GM10847 (cell line): ENCODE measurements at regions not wholly inside any gene's neighbourhood (a gene's known extent, or its start where the extent isn't known, plus 50 kb on each side); places are given as distances from the start of the nearest gene placed in this dataset.

Experiments used
- POLR2A ChIP-seq: IDR thresholded peaks from 2 replicates; pipeline ENCODE4 v1.6.1; 2011; ENCODE audit not compliant: insufficient read length; ENCODE audit errors: extremely low read depth

DNA sequence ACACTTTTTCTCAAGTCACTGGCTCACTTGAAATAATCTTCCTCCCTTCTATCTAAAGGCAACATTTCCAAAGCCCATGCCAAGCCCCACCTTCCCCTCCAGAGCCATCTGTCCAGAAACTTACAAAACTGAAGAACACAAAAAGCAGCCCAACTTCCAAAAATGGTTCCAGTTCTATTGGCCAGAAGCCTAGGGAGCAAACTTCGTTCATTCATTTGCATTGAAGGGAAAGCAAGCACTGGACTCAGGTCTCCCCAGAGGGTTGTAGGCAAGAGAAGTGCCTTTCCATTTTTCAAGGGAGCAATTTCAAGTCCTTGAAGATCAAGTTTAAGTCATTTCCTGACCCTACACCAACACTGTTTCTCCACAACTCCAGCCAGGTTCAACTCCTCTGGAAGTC lies 585.0 kb downstream of the BCL11A start:
- TF ChIP-seq POLR2A = no peak

DNA sequence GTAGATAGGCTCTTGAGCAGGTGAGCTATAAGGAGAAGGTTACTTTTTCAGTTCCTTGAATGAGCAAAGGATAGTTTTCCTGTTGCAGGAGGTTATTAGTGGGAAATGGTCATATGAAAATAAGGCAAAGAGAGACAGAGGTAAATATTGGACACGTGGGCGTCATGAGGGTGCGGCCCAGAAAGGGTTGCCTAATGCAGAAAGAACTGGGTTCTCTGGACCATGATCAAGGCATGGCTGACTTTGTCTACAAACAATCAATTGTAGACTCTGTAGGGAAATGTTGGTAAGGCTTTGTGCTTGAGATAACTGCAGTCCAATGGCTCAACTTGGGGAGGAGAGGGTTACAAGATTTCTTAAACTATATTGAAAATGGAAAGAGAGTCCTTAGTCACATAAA lies 585.8 kb downstream of the BCL11A start:
- TF ChIP-seq POLR2A = no peak

DNA sequence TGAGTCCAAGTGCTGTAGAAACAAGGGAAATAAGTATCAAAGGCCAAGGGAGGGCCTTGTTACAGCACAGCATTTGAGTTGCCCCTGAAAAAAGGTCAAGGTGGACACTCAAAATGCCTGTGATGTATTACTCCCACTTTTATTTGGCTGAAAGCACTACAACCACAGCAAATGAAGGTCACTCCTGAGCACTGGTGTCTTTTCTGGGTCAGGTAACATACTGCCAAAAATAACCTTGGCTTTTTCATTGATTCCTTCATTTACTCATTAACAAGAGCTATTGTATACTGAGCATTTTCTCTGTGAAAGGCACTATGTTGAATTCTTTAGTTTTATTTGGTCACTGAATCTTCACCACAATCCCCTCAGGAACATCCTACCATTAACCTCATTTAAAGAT lies 590.3 kb downstream of the BCL11A start:
- TF ChIP-seq POLR2A = no peak

DNA sequence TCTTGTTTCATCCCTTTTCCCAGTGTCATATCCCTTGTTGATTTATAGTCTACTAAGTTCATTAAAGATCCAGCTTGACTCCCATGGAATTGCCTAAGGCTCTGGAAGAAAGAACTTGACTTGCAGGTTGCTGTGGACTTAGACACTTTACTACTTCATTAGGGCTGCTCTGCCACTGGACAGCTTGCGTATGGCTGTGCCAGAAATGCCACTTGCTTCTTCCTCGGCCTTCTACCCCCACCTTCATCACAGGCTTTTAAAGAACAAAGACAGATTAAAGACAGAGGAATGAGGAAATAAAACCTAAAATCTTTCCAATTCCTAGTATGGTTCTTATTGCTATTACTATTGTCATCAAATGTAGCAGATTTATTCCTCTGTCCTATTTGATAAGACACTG lies 591.7 kb downstream of the BCL11A start:
- no peak for TF ChIP-seq POLR2A

DNA sequence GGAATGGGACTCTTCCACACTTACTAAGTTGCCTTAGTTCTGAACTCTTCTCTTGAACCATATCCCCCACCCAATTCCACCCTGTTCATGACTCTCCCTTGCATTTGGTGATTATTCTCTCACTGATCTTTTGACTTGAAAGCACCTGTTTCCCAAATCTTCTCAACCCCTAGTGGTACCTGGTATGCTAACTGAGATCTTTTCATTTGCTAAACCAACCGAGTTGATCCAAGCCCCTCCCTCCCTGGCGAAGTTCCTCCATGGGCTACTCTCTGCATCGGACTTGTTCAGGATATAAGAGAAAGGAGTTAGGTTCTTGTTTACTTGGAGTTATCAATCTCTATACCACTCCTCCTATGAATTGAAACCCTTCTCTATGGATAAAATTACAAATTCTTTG lies 593.5 kb downstream of the BCL11A start:
- no peak for TF ChIP-seq POLR2A

DNA sequence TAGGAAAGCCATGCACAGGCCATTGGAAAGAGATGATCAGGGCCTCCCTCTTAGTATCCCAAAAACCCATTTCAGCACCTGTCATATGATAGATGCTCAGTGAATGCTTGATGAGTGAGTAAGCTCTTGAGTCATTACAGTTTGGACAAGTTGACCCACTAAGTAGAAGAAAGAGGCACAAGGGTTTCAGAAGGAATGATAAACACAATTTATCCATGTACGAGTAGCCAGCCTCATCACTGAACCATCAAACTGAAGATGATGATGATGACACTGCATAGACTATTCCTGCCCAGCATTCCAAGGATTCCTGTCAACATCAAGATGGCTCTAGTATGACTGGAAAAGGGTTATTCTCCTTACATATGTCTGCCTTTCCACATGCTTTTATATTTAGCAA lies 596.0 kb downstream of the BCL11A start:
- no peak for TF ChIP-seq POLR2A

DNA sequence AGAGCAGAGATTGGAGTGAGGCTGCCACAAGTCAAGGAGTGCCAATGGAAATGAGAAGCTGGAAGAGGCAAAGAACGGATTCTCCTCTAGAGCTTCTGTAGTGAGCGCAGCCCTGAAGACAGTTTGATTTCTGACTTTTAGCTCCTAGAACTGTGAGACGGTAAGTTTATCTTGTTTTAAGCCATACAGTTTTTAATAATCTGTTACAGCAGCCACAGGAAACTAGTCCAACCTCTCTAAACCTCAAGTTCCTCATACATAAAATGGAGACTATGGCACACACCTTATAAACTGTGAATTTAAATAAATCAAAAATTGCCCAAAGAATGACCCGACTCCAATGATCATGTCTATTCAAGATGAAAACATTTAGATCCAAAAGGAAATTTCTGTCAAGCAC lies 596.5 kb downstream of the BCL11A start:
- no peak for TF ChIP-seq POLR2A

DNA sequence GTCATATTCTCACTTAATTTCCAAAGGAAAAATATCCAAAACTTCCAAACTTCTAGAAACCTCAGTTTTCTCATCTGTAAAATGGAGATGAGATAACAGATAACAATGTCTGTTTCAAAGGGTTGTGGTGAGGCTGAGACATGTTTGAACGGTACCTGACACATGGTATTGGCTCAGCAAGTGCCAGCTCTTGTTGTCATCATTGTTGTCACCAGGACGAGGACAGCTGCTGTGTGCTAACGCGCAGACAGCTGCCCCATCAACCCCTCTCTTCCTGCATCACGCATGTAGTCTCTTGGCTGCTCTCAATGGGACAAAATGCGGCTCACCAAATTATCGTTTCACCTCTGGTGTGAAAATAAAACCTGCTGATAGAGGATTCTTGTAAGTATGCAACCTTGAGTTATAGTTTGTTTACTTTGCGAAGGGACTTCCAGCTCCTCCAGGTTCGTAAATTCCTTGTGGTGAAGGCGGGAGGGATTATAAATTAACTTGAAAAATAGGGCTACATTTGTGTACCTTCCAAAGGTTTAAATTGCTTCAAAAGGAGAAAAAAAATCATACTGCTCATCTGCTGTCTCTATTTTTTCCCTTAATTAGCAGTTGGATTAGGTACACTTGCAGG lies 605.4 kb downstream of the BCL11A start:
- TF ChIP-seq POLR2A = no peak

DNA sequence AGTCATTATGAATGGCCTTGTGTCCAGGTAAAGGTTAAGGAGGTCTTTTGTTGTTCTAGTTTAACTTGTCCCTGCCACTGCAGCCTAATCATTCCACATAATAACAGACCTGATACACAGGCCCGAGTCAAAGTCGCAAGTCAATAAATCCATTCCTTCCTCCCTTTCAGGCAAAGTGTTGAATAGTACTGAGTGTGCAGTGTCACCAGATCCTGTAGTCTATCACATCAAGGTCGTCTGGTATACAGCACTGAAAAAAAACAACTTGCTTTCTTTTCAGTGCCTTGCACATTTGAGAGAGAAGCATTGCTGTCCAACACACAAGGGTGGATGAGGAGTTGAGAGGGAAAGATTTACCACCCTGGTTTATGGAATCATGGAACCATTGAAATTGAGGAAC lies 606.2 kb downstream of the BCL11A start:
- no peak for TF ChIP-seq POLR2A

DNA sequence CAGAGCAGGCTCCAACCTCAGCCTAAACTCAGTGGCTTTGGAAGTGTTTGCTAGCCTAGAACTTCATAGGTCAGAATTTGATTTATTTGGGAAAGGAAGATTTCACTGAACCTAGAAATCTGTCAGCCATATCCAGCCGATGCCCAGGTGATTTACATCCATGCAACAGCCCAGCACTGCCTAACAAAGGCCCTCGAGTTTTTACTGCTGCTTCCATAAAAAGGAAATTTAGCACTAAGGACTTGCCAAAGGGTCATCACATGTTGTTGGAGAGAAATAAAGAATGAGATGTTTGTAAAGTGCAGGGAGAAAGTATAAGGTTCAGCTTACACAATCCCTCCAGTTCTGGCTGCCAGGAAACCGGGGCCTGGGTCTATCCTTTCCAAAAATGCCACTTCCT lies 614.2 kb downstream of the BCL11A start:
- TF ChIP-seq POLR2A = no peak

DNA sequence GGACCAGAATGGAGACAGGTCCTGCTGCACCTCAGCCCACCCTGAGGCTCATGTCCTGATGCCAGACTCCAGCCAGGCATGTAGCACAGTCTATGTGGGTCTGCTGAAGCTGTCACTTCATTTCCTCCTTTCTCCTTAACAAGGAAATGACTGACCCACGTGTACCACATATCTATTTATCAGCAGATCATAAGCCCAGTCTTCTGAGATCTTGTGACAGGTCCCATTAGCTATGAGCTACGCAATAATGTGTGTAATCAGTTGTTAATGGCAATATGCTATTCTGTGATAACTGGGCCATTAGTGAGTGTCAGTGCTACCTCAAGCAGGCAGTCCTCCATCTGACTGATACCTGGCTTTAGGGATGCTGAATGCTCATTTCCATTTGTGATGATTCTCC lies 615.3 kb downstream of the BCL11A start:
- no peak for TF ChIP-seq POLR2A

DNA sequence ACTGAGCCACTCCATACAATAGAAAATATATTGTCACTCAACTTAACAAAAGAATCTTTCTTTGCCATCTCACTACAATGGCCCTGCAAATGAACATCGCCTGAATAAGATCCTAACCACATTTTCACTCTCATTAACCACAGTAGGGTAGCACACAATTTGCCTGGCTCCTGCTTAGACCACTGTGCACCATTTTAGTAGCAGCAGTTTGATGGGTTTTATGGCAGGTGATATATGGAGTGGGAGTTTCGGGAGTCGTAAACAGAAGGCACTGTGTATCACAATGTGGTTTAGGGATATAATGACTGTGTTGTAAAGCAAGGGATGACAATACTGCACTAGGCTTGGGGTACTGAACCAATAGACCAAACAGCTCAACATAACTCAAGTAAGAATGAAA lies 617.4 kb downstream of the BCL11A start:
- TF ChIP-seq POLR2A = no peak

DNA sequence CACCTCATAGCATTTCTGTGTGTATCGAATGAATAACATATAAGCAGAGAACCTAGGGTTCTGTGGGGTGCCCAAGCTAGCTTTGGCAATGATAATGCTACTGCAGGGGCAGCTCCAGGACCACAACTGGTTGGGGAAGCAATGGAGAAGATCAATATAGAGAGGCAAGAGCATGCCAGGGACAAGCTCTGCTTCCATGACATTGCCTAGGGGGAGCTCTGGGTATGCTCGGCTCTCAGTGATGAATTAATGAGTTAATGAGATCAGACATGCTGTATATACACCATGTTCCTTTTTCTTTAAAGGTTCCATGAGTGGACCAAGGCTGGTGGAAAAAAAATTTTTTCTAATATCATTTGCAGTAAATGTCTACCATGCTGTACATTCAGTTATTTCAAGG lies 618.4 kb downstream of the BCL11A start:
- no peak for TF ChIP-seq POLR2A

DNA sequence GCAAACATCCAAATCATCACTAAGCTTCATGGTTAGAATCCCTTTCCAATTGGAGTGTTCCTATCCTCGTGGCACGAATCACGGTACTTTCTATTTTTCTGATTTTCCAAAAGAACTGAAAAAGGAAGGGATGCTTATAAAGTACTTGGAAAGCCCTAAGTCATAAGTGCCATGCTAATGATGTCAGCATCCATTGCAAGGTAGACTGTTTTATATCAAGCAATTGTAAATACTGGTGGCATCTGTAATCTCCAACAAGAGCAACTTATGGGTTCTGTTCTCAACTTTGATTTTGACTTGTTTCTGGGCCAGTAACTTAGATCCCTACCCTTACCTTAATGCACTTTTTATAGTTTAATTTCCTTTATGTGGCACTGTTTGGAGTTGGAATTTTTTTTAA lies 619.5 kb downstream of the BCL11A start:
- no peak for TF ChIP-seq POLR2A

DNA sequence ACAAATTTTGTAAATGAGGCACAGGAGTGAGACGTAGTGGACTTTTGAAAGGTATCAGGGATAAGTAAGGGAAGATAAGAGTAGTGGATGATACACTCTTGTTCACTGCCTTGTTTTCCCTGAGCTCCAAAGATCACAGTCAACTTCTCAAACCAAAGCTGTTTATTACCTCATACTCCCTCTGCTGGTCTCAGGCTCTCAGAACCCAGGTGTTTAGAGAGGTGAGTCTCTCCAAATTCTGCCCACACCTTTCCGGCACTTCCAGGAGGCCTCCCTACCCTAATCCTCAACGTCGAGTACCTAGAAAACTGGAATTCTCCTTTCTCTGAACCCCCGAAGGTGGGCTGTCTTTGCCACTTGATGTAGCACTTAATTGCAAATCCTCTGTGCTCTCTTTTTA lies 621.1 kb downstream of the BCL11A start:
- no peak for TF ChIP-seq POLR2A

DNA sequence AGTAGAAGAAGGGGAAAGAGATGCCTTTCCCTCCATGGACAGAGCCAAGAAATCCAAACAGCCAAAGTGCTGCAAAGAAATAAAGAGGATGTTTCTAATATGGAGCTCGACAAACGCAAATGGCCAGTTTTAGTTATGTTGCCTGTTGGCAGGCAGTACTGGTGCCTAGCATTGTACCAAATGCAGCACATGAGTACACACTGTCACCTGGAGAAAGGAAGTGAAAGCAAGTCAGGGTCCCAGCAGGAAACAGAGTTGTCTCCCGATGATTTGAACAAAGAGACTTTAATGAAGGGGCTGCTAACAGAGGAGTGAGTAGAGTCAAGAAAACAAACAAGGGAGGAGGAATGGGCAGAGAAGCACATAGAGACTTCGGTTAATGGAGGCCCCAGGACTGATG lies 623.0 kb downstream of the BCL11A start:
- no peak for TF ChIP-seq POLR2A

DNA sequence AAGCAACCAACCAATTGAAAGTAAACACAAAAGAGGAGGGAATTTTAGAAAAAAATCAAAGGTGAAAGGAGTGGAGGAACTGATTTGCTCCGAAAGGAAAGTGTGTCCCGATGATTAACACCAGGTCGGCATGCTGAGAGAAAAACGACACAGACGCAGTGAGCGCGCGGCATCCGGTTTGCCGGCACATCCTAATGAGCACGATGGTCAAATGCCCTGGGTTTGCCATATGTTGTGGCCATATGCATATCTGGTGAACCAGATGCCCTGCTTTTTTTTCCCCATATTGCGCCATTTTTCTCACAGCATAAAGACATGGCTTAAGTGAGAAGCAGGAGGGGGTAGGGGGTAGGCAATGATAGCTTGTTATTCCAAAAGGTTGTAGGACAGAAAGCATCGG lies 626.7 kb downstream of the BCL11A start:
- no peak for TF ChIP-seq POLR2A

DNA sequence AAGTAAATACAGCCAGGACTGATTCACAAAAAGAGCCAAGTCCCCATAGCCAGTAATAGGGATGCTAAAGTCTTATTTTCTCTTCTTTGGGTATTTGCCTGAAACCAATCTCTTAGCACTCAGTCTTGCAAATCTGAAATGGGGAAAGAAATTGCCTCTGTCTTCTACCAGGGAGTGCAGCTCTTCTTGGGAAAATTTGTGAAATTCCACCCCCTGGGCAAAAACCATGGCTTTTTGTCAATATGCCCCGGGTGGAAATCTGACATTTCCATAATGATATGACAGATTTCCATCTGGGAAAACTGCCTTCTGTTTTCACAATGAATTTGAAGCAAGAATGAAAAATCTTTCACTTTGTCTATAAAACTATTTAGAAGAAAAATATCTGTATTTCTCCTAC lies 628.1 kb downstream of the BCL11A start:
- no peak for TF ChIP-seq POLR2A
